Neural progenitor cell (in vitro differentiated cells): ENCODE measurements at regions not wholly inside any gene's neighbourhood (a gene's known extent, or its start where the extent isn't known, plus 50 kb on each side); places are given as distances from the start of the nearest gene placed in this dataset.

Experiments
- DNase-seq: peaks from one replicate; pipeline ENCODE4 v3.0.0-alpha.2; 2016; ENCODE audit warnings: low spot score
- H2AFZ ChIP-seq: fragments of 200-600 bp; sonication (generic); replicated peaks from 2 replicates; pipeline ENCODE4 v1.6.1; 2016; ENCODE audit warnings: antibody characterized with exemption
- H3F3A ChIP-seq: fragments of 200-600 bp; sonication (generic); 2 replicates; pipeline ENCODE4 v1.6.1; 2016; ENCODE audit warnings: antibody characterized with exemption, low read depth
- H3K27ac ChIP-seq: fragments of 200-600 bp; sonication (generic); 2 replicates; pipeline ENCODE4 v1.5.1; 2016; ENCODE audit warnings: mild to moderate bottlenecking
- H3K27me3 ChIP-seq: fragments of 200-600 bp; sonication (generic); 2 replicates; pipeline ENCODE4 v1.6.1; 2016; ENCODE audit warnings: mild to moderate bottlenecking, moderate library complexity
- H3K36me3 ChIP-seq: fragments of 200-600 bp; sonication (generic); 2 replicates; pipeline ENCODE4 v1.5.1; 2016
- H3K4me1 ChIP-seq: fragments of 200-600 bp; sonication (generic); 2 replicates; pipeline ENCODE4 v1.6.1; 2016; ENCODE audit warnings: mixed run types
- H3K4me2 ChIP-seq: fragments of 200-600 bp; sonication (generic); 2 replicates; pipeline ENCODE4 v1.6.1; 2016
- H3K4me3 ChIP-seq: fragments of 200-600 bp; sonication (generic); 2 replicates; pipeline ENCODE4 v1.5.1; 2016
- H3K79me2 ChIP-seq: fragments of 200-600 bp; sonication (generic); 2 replicates; pipeline ENCODE4 v1.6.1; 2016; ENCODE audit warnings: low read depth
- H3K9ac ChIP-seq: fragments of 200-600 bp; sonication (generic); 2 replicates; pipeline ENCODE4 v1.6.1; 2016
- H3K9me3 ChIP-seq: fragments of 200-600 bp; sonication (generic); 2 replicates; pipeline ENCODE4 v1.5.1; 2016; ENCODE audit warnings: low read depth
- H4K20me1 ChIP-seq: fragments of 200-600 bp; sonication (generic); 2 replicates; pipeline ENCODE4 v1.6.1; 2016; ENCODE audit warnings: low read depth
- H3K27ac Mint-ChIP-seq: 3 replicates; pipeline ENCODE4 v1.8.0; 2021; ENCODE audit warnings: mixed read lengths
- H3K27me3 Mint-ChIP-seq: 2 replicates; pipeline ENCODE4 v1.8.0; 2022; ENCODE audit warnings: low read depth, mild to moderate bottlenecking, inconsistent platforms, moderate library complexity, mixed read lengths; ENCODE audit not compliant: insufficient read depth
- H3K36me3 Mint-ChIP-seq: 3 replicates; pipeline ENCODE4 v1.8.0; 2021; ENCODE audit warnings: mixed read lengths
- H3K4me1 Mint-ChIP-seq: 3 replicates; pipeline ENCODE4 v1.8.0; 2021; ENCODE audit warnings: mixed read lengths
- H3K4me3 Mint-ChIP-seq: 3 replicates; pipeline ENCODE4 v1.8.0; 2021; ENCODE audit warnings: mild to moderate bottlenecking, moderate library complexity, mixed read lengths
- H3K9me3 Mint-ChIP-seq: 3 replicates; pipeline ENCODE4 v1.8.0; 2020; ENCODE audit warnings: mixed read lengths
- EZH2 ChIP-seq: fragments of 200-600 bp; sonication (generic); IDR thresholded peaks from 2 replicates; pipeline ENCODE4 v1.6.1; 2017; ENCODE audit warnings: antibody characterized with exemption, mild to moderate bottlenecking, moderate library complexity
- EZH2phosphoT487 ChIP-seq: fragments of 200-600 bp; sonication (generic); IDR thresholded peaks from 2 replicates; pipeline ENCODE4 v1.6.1; 2017; ENCODE audit warnings: antibody characterized with exemption
- TF ChIP-seq, protein P1 (sequence below): fragments of 200-600 bp; sonication (generic); IDR thresholded peaks from 2 replicates; pipeline ENCODE4 v1.5.1; 2017; ENCODE audit warnings: antibody characterized with exemption, mild to moderate bottlenecking

DNA sequence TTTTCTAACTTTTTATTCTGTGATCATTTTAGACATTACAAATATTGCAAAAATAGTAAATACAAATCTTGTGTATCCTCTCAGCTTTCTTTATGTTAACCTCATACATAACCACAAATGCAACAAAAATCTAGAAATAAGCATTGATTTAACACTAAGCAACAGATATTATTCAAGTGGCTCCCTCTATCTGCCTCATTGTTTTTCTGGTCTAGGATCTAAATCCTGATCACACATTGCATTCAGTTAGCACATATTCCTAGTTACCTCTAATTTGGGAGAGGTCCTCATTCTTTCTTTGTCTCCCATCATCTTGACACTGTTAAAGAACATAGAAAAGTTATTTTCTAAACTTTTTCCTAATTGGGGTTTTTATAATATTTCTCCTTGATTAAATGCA, 1126.0 kb downstream of the ROBO2 start:
- Mint-ChIP-seq H3K4me1 (peaks cover 24% of the 10 kb centered on the region), H3K27ac (no peak overlapping the region), H3K27me3 (no peaks in the 10 kb centered on the region), H3K4me3 (no peak overlapping the region), H3K36me3 (no peaks in the 10 kb centered on the region), H3K9me3 (no peaks in the 10 kb centered on the region)
- Histone ChIP-seq H3K4me3 (no peak overlapping the region), H3K4me2 (no peak overlapping the region), H3K27ac (no peak overlapping the region), H3K9ac (no peak overlapping the region), H4K20me1 (no peaks in the 10 kb centered on the region), H3K79me2 (no peaks in the 10 kb centered on the region), H3K9me3 (no peaks in the 10 kb centered on the region), H2AFZ (no peak overlapping the region), H3K36me3 (no peaks in the 10 kb centered on the region), H3K27me3 (no peaks in the 10 kb centered on the region), H3F3A (peaks cover 7% of the 10 kb centered on the region), H3K4me1 (peaks cover 17% of the 10 kb centered on the region)
- TF ChIP-seq EZH2 (no peak), EZH2phosphoT487 (no peak)
- TF ChIP-seq, protein P1, sequence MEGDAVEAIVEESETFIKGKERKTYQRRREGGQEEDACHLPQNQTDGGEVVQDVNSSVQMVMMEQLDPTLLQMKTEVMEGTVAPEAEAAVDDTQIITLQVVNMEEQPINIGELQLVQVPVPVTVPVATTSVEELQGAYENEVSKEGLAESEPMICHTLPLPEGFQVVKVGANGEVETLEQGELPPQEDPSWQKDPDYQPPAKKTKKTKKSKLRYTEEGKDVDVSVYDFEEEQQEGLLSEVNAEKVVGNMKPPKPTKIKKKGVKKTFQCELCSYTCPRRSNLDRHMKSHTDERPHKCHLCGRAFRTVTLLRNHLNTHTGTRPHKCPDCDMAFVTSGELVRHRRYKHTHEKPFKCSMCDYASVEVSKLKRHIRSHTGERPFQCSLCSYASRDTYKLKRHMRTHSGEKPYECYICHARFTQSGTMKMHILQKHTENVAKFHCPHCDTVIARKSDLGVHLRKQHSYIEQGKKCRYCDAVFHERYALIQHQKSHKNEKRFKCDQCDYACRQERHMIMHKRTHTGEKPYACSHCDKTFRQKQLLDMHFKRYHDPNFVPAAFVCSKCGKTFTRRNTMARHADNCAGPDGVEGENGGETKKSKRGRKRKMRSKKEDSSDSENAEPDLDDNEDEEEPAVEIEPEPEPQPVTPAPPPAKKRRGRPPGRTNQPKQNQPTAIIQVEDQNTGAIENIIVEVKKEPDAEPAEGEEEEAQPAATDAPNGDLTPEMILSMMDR = peak; percentile 29
- DNase-seq = no peak

DNA sequence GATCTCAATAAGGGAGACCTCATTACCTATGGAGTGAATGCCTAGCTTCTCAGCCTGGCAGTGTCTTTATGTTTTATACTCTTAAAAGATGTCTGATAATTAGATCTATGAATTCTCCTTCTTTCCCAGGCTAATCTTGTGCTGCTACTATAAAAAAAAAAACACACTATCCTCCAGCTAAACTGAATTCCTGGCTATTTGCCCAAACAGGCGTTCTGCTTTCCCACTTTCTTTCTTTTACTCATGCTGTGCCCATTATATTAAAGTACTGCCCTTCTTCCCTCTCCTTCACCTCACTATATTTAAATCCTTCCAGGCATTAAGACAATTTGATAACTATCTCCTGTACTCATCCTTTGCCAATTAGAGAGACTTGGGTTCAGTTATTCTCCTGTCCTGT, 1134.9 kb downstream of the ROBO2 start:
- Histone ChIP-seq H3K79me2 (no peaks in the 10 kb centered on the region), H3K4me3 (no peak overlapping the region), H3K27ac (no peak overlapping the region), H4K20me1 (no peaks in the 10 kb centered on the region), H3K27me3 (no peaks in the 10 kb centered on the region), H2AFZ (no peak overlapping the region), H3K9me3 (no peaks in the 10 kb centered on the region), H3K4me1 (peaks cover 26% of the 10 kb centered on the region), H3K9ac (no peak overlapping the region), H3F3A (no peaks in the 10 kb centered on the region), H3K4me2 (no peak overlapping the region), H3K36me3 (no peaks in the 10 kb centered on the region)
- no peaks in the 10 kb centered on the region for H3K9me3 Mint-ChIP-seq
- H3K4me3 Mint-ChIP-seq = no peak overlapping the region
- no peak overlapping the region for H3K27ac Mint-ChIP-seq
- peaks cover 30% of the 10 kb centered on the region for H3K4me1 Mint-ChIP-seq
- no peak for TF ChIP-seq EZH2phosphoT487
- no peak for TF ChIP-seq EZH2
- TF ChIP-seq, protein P1 = no peak
- DNase-seq = peak; percentile 16
- no peaks in the 10 kb centered on the region for H3K36me3 Mint-ChIP-seq
- H3K27me3 Mint-ChIP-seq = no peaks in the 10 kb centered on the region

DNA sequence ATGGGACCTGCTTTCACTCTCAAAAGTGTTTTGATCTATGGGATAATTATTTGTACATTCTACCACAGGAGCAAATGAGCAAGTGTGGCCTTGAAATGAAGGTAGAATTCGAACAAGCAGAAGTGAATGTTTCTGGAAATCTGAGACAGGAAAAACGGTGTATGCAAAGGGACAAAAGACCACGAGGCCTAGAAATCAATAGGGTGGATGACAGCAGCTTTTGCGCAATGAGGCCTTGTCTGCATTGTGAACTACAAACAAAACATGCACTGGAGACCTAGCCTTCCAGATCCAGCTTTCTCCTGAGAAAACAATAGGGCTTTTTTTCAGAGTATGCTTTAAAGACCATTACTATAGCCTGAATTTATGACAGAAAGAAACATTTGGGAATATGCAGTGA, 1137.0 kb downstream of the ROBO2 start:
- Histone ChIP-seq H2AFZ (peak overlapping the region; percentile 43), H3K27me3 (no peaks in the 10 kb centered on the region), H3K4me3 (no peak overlapping the region), H3K27ac (no peak overlapping the region), H3K9ac (no peak overlapping the region), H3F3A (no peaks in the 10 kb centered on the region), H4K20me1 (no peaks in the 10 kb centered on the region), H3K36me3 (no peaks in the 10 kb centered on the region), H3K4me1 (peaks cover 26% of the 10 kb centered on the region), H3K79me2 (no peaks in the 10 kb centered on the region), H3K9me3 (no peaks in the 10 kb centered on the region), H3K4me2 (no peak overlapping the region)
- DNase-seq = no peak
- no peaks in the 10 kb centered on the region for H3K9me3 Mint-ChIP-seq
- no peaks in the 10 kb centered on the region for H3K27me3 Mint-ChIP-seq
- TF ChIP-seq EZH2phosphoT487 (no peak), EZH2 (no peak)
- TF ChIP-seq, protein P1 = no peak
- no peaks in the 10 kb centered on the region for H3K36me3 Mint-ChIP-seq
- no peak overlapping the region for H3K4me3 Mint-ChIP-seq
- peaks cover 30% of the 10 kb centered on the region for H3K4me1 Mint-ChIP-seq
- no peak overlapping the region for H3K27ac Mint-ChIP-seq

GRCh38 chr3:78177780-78178179, 1137.9 kb downstream of the ROBO2 start:
- Histone ChIP-seq H3K9me3 (no peaks in the 10 kb centered on the region), H3K27ac (no peak overlapping the region), H3K4me2 (no peak overlapping the region), H3K79me2 (no peaks in the 10 kb centered on the region), H3K36me3 (no peaks in the 10 kb centered on the region), H4K20me1 (no peaks in the 10 kb centered on the region), H3K9ac (no peak overlapping the region), H3K4me1 (peaks cover 19% of the 10 kb centered on the region), H2AFZ (no peak overlapping the region), H3K4me3 (no peak overlapping the region), H3K27me3 (no peaks in the 10 kb centered on the region), H3F3A (no peaks in the 10 kb centered on the region)
- no peaks in the 10 kb centered on the region for H3K27me3 Mint-ChIP-seq
- peaks cover 23% of the 10 kb centered on the region for H3K4me1 Mint-ChIP-seq
- TF ChIP-seq, protein P1 = no peak
- TF ChIP-seq EZH2phosphoT487 = no peak
- no peak for TF ChIP-seq EZH2
- H3K4me3 Mint-ChIP-seq = no peak overlapping the region
- no peaks in the 10 kb centered on the region for H3K36me3 Mint-ChIP-seq
- H3K27ac Mint-ChIP-seq = no peak overlapping the region
- H3K9me3 Mint-ChIP-seq = no peaks in the 10 kb centered on the region
- DNase-seq = no peak
